PFSK-1 (cell line): ENCODE measurements at regions not wholly inside any gene's neighbourhood (a gene's known extent, or its start where the extent isn't known, plus 50 kb on each side); places are given as distances from the start of the nearest gene placed in this dataset.

Experiments used
- POLR2AphosphoS5 ChIP-seq: IDR thresholded peaks from 2 replicates; pipeline ENCODE4 v1.6.1; 2012; ENCODE audit warnings: low read depth, mild to moderate bottlenecking, control low read depth, low read length, moderate library complexity
- REST ChIP-seq, 2 experiments: IDR thresholded peaks; 2 replicates each; pipeline versions ENCODE4 v1.6.1 to v1.8.0; 2011 to 2012; ENCODE audit warnings: low read depth in 2 of 2, low read length in 2 of 2, control low read depth in 1 of 2, inconsistent platforms in 1 of 2, mild to moderate bottlenecking in 1 of 2, moderate library complexity in 1 of 2; ENCODE audit not compliant: insufficient read depth in 1 of 2
- SIN3A ChIP-seq: IDR thresholded peaks from 2 replicates; pipeline ENCODE4 v1.6.1; 2012; ENCODE audit warnings: mild to moderate bottlenecking, low read length, moderate library complexity, borderline replicate concordance; ENCODE audit not compliant: insufficient read depth
- TAF1 ChIP-seq: IDR thresholded peaks from 2 replicates; pipeline ENCODE4 v1.6.1; 2012; ENCODE audit warnings: low read length, control low read depth, borderline replicate concordance; ENCODE audit not compliant: insufficient read depth

- TF ChIP-seq REST (IDR thresholded peaks at IDR 0.05; ENCODE audit: insufficient read depth in 1 of 2, low read depth in 2 of 2, low read length in 2 of 2) (no peak), POLR2AphosphoS5 (no peak), SIN3A (no peak), TAF1 (no peak)
Observed at GRCh38 chr5:1634337-1634661, 110.5 kb upstream of the LPCAT1 start.
